ENCODE measurements at regions not wholly inside any gene's neighbourhood (a gene's known extent, or its start where the extent isn't known, plus 50 kb on each side); places are given as distances from the start of the nearest gene placed in this dataset.

GRCh38 chr3:182465301-182466185, 327.8 kb upstream of the ATP11B start:
- no peak for DNase-seq (ENCODE audit: low read depth)

GRCh38 chr3:182469086-182469485, 324.2 kb upstream of the ATP11B start:
- no peak for DNase-seq (ENCODE audit: low read depth)

GRCh38 chr3:182470187-182470586, 323.1 kb upstream of the ATP11B start:
- DNase-seq (ENCODE audit: low read depth), result no peak

GRCh38 chr3:182473191-182473710, 320.1 kb upstream of the ATP11B start:
- no peak for DNase-seq (ENCODE audit: low read depth)

GRCh38 chr3:182478369-182478768, 314.9 kb upstream of the ATP11B start:
- DNase-seq (ENCODE audit: low read depth), result no peak

GRCh38 chr3:182479419-182480336, 313.6 kb upstream of the ATP11B start:
- DNase-seq (ENCODE audit: low read depth), result no peak

- DNase-seq (ENCODE audit: low read depth), result no peak
Measured at GRCh38 chr3:182482705-182483104, 310.6 kb upstream of the ATP11B start.

- no peak for DNase-seq (ENCODE audit: low read depth)
Measured at GRCh38 chr3:182484682-182485081, 308.6 kb upstream of the ATP11B start.

GRCh38 chr3:182485301-182485700, 308.0 kb upstream of the ATP11B start:
- DNase-seq (ENCODE audit: low read depth), result no peak

GRCh38 chr3:182486463-182486862, 306.8 kb upstream of the ATP11B start:
- DNase-seq (ENCODE audit: low read depth), result no peak

GRCh38 chr3:182487143-182487542, 306.2 kb upstream of the ATP11B start:
- DNase-seq (ENCODE audit: low read depth), result no peak

GRCh38 chr3:182487611-182488010, 305.7 kb upstream of the ATP11B start:
- no peak for DNase-seq (ENCODE audit: low read depth)

- no peak for DNase-seq (ENCODE audit: low read depth)
Measured at GRCh38 chr3:182490596-182491491, 302.5 kb upstream of the ATP11B start.

- DNase-seq (ENCODE audit: low read depth), result no peak
Measured at GRCh38 chr3:182491577-182491976, 301.7 kb upstream of the ATP11B start.

GRCh38 chr3:182492536-182492935, 300.8 kb upstream of the ATP11B start:
- DNase-seq (ENCODE audit: low read depth), result no peak

GRCh38 chr3:182500289-182500688, 293.0 kb upstream of the ATP11B start:
- DNase-seq (ENCODE audit: low read depth), result no peak

- DNase-seq (ENCODE audit: low read depth), result no peak
Measured at GRCh38 chr3:182501856-182502255, 291.4 kb upstream of the ATP11B start.

- no peak for DNase-seq (ENCODE audit: low read depth)
Measured at GRCh38 chr3:182503401-182503800, 289.9 kb upstream of the ATP11B start.

GRCh38 chr3:182508919-182509711, 284.2 kb upstream of the ATP11B start:
- no peak for DNase-seq (ENCODE audit: low read depth)

GRCh38 chr3:182509844-182510460, 283.4 kb upstream of the ATP11B start:
- no peak for DNase-seq (ENCODE audit: low read depth)
